ENCODE measurements at regions not wholly inside any gene's neighbourhood (a gene's known extent, or its start where the extent isn't known, plus 50 kb on each side); places are given as distances from the start of the nearest gene placed in this dataset.

GRCh38 chr17:79164913-79165695, 90.5 kb downstream of the ENGASE start:
- no peak for DNase-seq

- DNase-seq, result no peak
Observed at GRCh38 chr17:79164408-79164807, 89.8 kb downstream of the ENGASE start.

- DNase-seq, result no peak
Observed at GRCh38 chr17:79163071-79163470, 88.4 kb downstream of the ENGASE start.

GRCh38 chr17:79162012-79162963, 87.7 kb downstream of the ENGASE start:
- DNase-seq, result no peak

- DNase-seq, result no peak
Observed at GRCh38 chr17:79160980-79161636, 86.5 kb downstream of the ENGASE start.

- no peak for DNase-seq
Observed at GRCh38 chr17:79159926-79160325, 85.3 kb downstream of the ENGASE start.

- no peak for DNase-seq
Observed at GRCh38 chr17:79159471-79159870, 84.8 kb downstream of the ENGASE start.

- no peak for DNase-seq
Observed at GRCh38 chr17:79156463-79157095, 82.0 kb downstream of the ENGASE start.

- DNase-seq, result no peak
Observed at GRCh38 chr17:79155701-79156100, 81.1 kb downstream of the ENGASE start.

- DNase-seq, result no peak
Observed at GRCh38 chr17:79154951-79155585, 80.4 kb downstream of the ENGASE start.

- DNase-seq, result no peak
Observed at GRCh38 chr17:79154446-79154845, 79.8 kb downstream of the ENGASE start.

- no peak for DNase-seq
Observed at GRCh38 chr17:79153367-79154130, 78.9 kb downstream of the ENGASE start.

GRCh38 chr17:79152636-79153035, 78.0 kb downstream of the ENGASE start:
- DNase-seq, result no peak

GRCh38 chr17:79152110-79152509, 77.5 kb downstream of the ENGASE start:
- DNase-seq, result no peak

- DNase-seq, result no peak
Observed at GRCh38 chr17:79150799-79151198, 76.2 kb downstream of the ENGASE start.

GRCh38 chr17:79150035-79150733, 75.6 kb downstream of the ENGASE start:
- no peak for DNase-seq

- DNase-seq, result no peak
Observed at GRCh38 chr17:79148584-79148983, 74.0 kb downstream of the ENGASE start.

GRCh38 chr17:79147746-79148506, 73.3 kb downstream of the ENGASE start:
- no peak for DNase-seq

- DNase-seq, result no peak
Observed at GRCh38 chr17:79146562-79146961, 71.9 kb downstream of the ENGASE start.

GRCh38 chr17:79145548-79145947, 70.9 kb downstream of the ENGASE start:
- DNase-seq, result no peak
